ELF-1 (cell line): ENCODE measurements at regions not wholly inside any gene's neighbourhood (a gene's known extent, or its start where the extent isn't known, plus 50 kb on each side); places are given as distances from the start of the nearest gene placed in this dataset.

Experiments
- DNase-seq: peaks from one replicate; pipeline ENCODE4 v3.0.0-alpha.2; 2016; ENCODE audit warnings: low read depth, low spot score

GRCh38 chr1:170271430-170272161 lies 125.8 kb downstream of the NTMT2 start:
- no peak for DNase-seq

- DNase-seq = no peak
Measured at GRCh38 chr1:170273291-170274130, 127.8 kb downstream of the NTMT2 start.

DNA sequence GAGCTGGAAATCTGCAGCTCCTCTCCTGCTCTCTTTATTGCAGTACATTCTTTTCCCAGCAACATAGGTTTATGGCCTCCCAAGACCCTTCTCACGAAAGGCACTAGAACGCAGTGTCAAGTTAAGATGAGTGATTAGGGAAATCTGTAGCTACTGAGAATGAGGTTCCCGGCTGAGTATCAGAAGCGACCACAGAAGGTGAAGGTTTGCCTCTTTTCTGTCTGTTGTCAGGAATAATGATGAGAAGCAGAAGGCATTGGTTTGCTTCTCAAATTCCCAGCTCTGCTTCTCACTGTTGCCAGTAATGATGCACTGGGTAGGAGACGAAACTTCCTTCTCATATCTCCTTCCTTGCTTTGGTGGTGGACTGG lies 128.4 kb downstream of the NTMT2 start:
- no peak for DNase-seq

GRCh38 chr1:170277985-170278384 lies 132.2 kb downstream of the NTMT2 start:
- no peak for DNase-seq

GRCh38 chr1:170284016-170284415 lies 138.3 kb downstream of the NTMT2 start:
- no peak for DNase-seq

DNA sequence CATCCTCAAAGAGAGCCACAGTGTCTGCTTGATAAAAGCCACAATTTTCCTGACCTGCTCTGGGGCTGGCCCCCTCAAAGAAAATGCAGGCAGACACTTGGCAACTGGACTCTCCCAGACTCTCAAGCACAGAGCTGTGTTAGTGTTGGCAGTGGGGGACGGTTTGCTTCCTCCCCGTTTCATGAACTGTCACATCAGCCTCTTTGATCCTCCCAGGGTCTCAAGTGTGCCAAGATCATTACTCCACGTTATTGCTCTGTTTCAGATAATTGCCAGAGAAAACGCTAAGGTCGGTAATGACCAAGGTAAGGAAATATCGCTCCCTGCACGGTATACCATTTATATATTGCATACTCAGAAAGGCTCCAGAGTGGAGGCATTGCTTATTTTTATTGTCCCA lies 138.8 kb downstream of the NTMT2 start:
- DNase-seq = no peak

GRCh38 chr1:170284951-170285350 lies 139.2 kb downstream of the NTMT2 start:
- no peak for DNase-seq

DNA sequence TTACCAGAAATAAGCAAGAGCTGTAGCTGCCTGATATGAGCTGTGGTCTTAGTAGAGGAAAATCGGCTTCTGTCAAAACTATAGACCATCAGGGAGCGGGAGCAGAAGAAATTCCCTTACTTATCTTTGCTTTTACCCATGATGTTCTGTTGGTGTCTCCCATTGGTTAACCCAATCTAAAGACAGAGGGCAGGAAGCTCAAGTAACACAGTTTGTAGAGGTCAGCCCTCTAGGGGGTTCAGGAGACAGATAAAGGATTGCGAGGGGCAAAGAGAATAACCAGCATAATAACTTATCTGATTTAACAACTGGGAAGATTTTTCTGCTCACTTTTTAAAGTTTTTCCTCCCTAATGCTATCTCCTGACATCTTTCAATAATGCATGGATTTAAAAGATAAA lies 142.4 kb downstream of the NTMT2 start:
- DNase-seq = no peak

DNA sequence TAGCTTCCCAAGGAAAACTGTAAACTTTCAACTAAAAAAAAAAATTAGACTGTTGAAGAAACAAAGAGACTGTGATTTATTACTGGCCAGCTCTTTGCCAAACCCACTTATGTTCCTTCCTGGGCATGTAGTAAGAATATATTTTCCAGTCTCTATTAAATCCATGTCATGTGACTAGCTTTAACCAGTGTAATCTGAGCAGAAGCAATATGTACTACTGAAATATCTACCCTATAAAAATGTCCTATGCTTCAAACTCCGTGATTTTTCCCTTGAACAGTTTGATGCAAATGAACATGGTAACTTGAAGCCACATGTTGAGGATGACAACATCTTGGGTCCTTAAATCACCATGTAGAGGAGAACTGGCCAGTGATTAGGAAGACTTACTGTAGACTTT lies 144.5 kb downstream of the NTMT2 start:
- DNase-seq = no peak

- DNase-seq = no peak
Measured at GRCh38 chr1:170290991-170291390, 145.2 kb downstream of the NTMT2 start.

GRCh38 chr1:170291516-170291915 lies 145.8 kb downstream of the NTMT2 start:
- DNase-seq = no peak

- no peak for DNase-seq
Measured at GRCh38 chr1:170296211-170296610, 150.5 kb downstream of the NTMT2 start.

DNA sequence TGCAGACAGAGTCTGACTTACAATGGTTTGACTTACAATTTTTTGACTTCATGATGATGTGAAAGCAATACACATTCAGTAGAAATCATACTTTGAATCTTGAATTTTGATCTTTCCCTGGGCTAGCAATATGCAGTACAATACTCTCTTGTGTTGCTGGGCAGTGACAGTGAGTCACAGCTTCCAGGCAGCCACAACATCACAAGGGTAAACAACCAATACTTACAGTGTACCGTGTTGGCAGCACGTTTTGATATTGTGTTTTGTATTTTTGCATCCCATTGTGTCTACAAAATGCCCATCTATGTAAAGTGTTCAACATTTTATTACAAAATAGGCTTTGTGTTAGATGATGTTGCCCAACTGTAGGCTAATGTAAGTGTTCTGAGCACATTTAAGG lies 150.9 kb downstream of the NTMT2 start:
- DNase-seq = no peak

DNA sequence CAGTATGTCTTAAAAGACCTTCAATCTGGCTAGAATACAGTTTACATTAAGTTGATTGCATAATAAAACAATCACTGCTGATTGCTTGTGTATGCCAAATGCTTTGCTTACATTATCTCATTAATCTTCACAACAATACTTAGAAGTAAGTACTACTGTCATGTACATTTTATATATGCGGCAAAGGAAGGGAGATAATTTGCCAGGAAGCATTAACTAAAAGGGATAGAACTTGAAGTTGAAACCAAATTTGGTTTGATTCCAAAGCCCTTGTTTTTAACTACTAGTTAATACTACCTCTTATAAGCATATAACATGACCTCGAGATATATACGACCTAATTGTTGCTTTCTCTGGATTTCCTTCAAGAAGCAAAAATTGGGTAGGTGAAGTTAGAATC lies 155.8 kb downstream of the NTMT2 start:
- no peak for DNase-seq

GRCh38 chr1:170303034-170303433 lies 157.3 kb downstream of the NTMT2 start:
- no peak for DNase-seq

GRCh38 chr1:170305777-170306512 lies 160.2 kb downstream of the NTMT2 start:
- no peak for DNase-seq

- no peak for DNase-seq
Measured at GRCh38 chr1:170306513-170306910, 160.8 kb downstream of the NTMT2 start.

- DNase-seq = no peak
Measured at GRCh38 chr1:170306948-170307347, 161.2 kb downstream of the NTMT2 start.

DNA sequence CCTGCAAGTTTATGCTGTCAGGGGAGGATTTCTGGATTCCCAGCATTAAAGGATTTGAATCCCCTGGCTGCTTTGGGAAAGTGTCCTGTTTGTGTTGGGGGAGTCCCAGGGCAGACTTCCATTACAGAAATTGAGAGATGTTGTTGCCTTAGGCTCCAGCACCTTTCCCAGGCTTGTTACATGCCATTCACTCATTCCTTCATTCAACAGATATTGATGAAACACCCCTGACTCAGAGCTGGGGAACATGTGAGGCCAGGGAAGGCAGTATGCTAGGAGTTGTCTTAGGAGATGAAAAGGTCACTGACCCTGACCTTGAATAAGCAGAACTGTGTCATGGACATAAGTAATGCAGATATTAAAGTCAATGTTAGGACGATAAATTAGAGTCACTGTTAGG lies 161.7 kb downstream of the NTMT2 start:
- DNase-seq = peak; percentile 17

DNA sequence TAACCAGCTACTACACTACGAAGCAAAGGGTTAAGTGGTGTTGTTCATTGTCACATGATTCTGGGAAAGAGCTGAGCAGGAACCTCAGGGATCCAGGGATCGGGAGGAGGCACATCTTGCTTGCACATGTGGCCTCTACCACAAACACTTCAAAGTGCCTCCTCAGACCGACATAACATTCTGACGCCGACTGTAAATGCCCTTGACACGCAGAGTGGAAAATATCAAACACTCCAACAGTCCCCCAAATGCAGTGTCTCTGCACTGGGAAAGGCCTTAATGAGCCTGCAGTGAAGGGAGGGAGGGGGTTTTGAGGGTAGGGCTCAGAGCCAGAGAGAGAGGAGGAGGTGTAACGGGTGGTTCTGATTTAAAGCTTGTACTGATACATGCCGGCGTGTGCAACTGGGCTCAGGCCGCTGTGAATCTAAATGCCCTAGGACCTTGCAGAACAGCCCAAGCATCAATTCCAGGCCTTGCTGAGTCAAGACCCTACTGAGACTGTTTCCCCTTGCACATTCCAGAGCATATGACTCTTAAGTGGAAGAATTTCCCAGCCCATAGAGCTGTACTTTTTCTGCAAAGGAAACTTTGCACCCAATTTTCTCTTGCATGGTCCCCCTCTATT lies 163.7 kb downstream of the NTMT2 start:
- DNase-seq = peak; percentile 57

DNA sequence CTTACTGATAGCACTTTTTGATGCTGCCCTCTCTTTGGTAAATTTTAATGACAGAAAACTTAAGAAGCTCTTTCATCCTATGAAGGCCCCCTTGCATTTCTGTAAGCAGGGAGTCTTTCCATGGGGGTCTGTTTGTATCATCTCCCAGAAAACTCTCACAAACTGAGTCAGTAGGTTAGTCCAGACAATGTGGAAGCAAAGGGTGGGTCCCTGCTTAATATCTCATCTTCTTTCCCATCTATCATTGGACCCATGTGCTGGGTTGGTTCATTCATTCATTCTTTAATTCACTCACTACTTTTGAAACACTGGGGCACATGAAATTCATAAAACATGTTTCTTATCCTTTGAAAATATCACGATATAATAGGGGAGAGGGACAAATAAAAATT lies 164.3 kb downstream of the NTMT2 start:
- DNase-seq = no peak

DNA sequence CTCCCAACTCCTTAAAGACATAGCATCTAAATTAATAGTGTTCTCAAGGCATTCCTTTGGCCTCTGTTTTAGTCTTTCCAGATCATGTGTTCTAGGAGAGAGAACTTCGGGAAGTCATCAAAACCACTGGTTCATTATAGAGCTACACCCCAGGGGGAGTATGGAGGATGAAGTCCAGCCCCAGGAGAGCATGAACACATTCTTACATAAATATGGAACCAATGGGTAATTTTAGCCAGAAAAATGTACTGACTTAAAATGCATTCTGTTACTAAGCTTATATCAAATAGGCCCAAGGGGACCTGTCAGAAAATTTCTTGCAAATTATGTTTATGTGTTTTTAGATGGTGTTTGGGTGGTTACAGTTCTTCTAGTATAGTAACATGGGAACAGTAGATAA lies 165.2 kb downstream of the NTMT2 start:
- DNase-seq = no peak
